Stimulated activated CD8-positive, alpha-beta memory T cell treated with anti-CD3 and anti-CD28 coated beads, Interleukin-2, amount 100 ng/mL, for 48 hours (primary cell): ENCODE measurements at regions not wholly inside any gene's neighbourhood (a gene's known extent, or its start where the extent isn't known, plus 50 kb on each side); places are given as distances from the start of the nearest gene placed in this dataset.
"Not testable (repeated sequence)": the region's sequence is repeated elsewhere in the genome, so short reads cannot be mapped to it uniquely, and the experiment has no call there.

ENCODE experiments used
- DNase-seq, 2 donors: peaks; one replicate each; pipeline ENCODE4 v3.0.0-alpha.2; 2020; ENCODE audit warnings: low read depth in 2 of 2

DNA sequence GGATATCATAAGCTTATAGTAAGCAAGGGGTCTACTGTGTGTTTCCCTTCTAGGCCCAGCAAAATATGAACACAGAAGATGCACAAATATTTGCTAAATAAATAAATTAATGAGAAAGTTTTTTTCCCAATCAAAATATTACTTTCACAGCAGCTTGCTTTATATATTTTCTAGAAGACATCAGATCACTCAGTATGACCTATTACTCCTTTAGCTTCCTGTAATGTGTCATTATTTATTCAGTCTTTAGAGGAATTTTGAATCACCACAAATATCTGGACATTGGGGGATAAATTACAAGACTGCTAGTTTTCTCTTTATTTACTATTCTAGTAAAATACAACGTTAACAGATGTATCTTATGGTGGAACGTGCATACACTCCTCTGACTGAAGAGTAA is 765.8 kb upstream of the POM121L12 start:
- no peak for DNase-seq

GRCh38 chr7:52261057-52261456 is 774.4 kb upstream of the POM121L12 start:
- no peak for DNase-seq

DNA sequence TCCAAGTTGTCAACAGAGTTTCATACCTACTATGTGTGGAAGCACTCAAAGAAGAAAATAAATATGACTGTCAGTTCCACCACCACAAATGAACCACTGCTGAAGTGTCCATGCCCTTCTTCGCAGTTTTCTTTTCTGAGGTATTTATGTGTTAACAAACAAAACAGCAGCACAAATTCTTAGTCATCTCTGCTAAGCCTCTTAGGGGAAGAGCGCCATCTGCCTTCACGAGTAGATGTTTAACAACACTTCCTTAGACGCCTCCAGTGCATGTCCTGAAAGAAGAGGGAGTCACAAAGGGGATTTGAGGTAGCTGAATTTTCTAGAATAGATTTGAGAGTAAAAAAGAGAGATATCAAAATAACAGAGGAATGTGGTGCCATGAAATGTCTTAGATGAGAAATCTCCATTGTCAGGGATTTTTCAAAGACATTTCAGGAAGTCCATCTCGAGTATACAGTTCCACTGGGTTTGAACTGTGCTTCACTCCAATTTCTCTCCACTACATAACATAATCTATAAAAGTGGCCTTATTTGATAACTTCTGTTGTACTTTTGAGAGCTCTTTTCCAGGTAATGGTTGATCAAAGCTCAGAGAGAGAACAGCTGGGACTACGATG is 775.3 kb upstream of the POM121L12 start:
- DNase-seq = no peak

DNA sequence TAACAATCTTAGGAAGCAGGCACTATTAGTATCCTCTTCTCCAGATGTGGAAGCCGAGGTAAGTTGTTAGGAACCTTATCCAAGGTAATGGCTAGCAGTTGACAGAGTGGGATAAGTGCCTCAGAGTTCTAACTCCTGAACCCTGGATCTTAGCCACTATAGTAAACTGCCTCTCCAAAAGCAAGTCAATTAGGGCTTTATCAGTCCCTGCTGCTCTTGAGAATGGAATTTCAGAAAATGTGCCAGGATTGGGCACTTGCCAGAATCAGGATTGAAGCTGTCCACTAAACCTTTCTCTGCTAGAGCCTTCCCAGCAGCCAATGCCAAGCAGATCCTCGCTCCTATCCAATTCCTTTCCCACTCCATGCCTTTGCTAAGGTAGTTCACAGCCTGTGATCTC is 777.5 kb upstream of the POM121L12 start:
- no peak for DNase-seq

DNA sequence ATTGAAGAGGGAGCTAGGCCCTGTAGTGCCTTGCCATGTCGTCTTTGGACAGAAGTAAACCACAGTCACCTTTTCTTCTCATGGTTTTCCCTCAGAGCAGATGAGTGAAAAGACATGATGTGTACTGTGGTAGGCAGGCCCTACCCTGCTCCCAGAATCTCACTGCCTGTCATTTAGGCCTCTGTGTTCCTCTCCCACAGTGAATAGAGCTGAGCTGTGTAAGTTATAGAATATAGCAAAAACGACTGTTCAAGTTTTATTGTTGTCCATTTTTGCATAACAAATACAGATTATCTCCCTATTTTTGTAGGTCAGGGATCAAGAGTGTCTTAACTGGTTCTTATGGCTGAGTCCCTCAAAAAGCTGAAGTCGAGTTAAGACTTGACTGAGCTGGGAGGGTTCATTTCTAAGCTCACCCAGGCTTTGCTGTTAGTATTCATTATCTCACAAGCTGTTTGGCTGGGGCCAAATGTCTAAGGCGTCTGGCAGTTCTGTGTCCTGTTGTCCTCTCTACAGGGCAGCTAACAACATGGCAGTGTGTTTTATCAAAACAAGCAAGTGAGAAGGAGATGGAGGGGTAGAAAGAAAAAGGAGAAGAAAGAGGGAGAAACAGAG is 780.9 kb upstream of the POM121L12 start:
- no peak for DNase-seq

DNA sequence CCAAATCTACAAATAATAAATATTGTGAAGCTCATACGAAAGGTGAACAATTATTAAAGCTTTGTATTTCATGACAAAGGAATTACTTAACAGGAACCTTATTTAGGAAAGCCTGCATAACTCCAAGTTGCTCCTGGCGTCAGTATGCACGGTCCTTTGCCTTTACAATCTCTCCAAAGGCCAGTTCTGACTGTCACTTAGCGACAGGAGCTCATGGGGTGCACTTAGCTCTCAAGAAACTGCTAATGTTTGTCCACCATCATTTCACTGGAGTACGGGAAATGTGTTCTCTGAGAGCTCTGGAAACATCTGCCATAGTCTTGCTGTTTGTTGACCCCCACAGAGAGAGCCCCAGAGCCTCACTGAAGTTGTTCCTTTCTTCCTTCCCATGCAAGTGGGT is 781.5 kb upstream of the POM121L12 start:
- no peak for DNase-seq

- no peak for DNase-seq
Measured at GRCh38 chr7:52249741-52250140, 785.7 kb upstream of the POM121L12 start.

DNA sequence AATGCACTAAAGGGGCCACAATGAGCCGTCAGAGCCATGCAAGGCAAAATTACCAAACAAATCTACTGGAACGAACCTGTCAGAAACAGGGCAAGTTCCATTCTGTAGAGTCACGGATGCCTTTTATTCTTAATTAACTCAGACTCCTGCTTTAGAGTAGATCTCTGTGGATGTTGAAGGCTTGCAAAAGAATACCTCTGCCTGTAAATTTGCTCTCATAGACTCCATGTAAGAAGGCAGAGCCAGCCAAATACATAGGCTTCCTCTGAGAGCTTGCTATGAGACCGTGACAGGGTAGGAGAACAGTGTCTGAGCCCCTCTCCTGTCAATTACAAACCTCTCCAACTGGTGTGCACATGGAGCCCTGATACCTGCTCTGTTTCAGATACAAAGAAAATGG is 787.9 kb upstream of the POM121L12 start:
- DNase-seq = no peak

DNA sequence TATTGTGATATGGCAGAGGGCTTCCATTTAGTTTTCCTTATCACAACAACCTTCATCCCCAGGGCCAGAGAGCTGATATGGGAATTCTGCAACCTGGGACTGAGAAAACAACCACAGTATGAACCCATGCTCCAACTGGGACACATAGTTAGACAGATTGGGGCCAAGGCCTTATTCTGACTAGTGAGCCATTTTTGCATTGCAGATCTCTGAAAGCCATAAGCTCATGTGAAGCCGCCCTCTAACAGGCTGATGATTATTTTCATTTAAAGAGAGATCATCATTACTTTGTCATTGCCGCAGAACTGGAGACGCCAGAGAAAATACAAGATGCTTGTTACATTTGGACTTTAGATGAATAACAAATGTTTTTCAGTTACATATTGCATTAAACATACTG is 791.7 kb upstream of the POM121L12 start:
- DNase-seq = no peak

- DNase-seq = no peak
Measured at GRCh38 chr7:52233248-52233647, 802.2 kb upstream of the POM121L12 start.

DNA sequence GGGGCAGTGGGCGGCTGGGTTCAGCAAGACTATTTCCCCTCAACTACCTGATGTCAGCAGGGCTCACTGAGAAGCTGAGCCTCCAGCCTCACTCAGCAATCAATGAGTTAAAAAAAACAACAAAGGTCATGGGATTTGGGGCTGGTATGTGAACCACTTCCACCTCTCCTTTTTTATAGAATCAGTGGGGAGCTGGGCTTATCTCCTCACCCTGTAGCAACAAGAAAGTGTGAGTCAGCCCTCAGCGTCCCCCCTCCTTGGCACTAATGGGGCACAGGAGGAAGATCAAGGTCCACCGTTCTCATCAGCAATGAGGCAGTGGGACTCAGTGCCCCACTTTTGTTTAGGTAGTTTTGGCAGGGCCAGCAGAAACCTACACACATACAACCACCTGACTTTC is 823.5 kb upstream of the POM121L12 start:
- DNase-seq = no peak

GRCh38 chr7:52209614-52210013 is 825.8 kb upstream of the POM121L12 start:
- no peak for DNase-seq

- no peak for DNase-seq
Measured at GRCh38 chr7:52197221-52197620, 838.2 kb upstream of the POM121L12 start.

- DNase-seq = no peak
Measured at GRCh38 chr7:52195664-52196063, 839.8 kb upstream of the POM121L12 start.

- no peak for DNase-seq
Measured at GRCh38 chr7:52189153-52189778, 846.2 kb upstream of the POM121L12 start.

DNA sequence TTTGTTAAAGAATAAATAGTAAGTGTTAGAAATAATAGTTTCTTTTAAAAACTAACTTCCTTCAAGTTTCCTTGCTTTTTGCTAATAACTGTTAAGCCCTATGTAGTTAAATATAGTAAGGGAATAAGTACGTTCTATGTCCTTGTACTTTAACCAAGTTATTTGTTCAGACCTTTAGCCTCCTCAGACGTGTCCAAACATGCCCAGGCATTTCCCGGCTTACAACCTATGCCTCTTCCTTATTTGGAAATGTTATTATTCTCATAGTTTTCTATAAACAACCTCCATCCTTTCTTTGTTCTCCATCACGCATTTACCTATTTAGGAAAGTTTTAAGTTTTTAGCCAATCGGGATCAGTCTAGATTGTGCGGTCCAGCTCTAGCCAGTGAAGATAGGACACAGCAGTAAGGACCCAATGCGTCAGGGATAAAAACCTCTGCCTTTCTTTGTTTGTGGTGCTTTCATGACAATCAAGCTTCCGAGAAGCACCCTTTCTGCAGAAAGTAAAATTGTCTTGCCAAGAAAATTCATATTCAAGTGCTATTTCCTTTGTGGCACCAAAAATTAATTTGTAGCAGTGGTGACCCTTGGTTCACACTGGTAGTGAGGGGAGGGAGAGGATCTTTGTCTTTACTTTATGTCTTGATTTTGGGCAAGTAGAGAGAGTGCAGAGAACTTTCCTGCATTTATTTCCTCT is 851.3 kb upstream of the POM121L12 start:
- DNase-seq = no peak

DNA sequence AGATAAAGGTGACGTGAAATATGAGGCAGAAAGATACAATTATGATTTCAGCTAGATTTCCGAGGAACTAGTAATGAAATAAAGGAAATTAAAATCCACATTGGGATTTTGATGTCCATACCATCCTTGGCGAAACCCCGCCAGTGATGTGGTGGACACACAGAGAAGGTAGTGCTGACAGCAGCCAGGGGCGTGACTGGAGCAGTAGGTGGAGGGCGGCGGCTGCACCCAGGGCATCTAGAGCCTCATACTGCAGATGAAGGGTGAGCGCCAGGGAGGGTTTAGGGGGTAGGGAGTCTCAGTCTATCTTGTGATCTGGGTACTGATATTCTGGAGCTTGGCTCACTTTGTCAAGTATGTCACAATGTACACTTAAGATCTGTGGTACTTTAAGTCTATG is 855.5 kb upstream of the POM121L12 start:
- DNase-seq = no peak

DNA sequence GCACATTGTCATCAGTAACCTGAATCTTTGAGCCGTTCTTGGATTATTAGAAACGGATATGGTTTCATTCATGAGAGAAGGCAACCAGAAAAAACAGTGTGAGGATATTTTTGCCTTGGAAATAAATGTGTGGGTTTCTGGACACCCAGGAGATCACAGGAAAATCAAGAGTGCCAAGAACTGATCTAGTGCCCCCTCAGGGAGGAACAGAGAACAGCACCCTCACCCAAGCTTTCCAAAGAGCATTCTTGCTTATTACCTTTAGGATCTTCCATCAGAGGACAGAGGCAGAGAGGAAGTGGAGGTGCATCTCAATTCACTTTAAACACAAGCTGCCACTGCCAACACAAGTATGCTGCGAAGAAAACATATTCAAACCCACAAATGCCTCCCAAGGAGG is 851.5 kb upstream of the COBL start:
- no peak for DNase-seq

GRCh38 chr7:52163311-52163710 is 846.7 kb upstream of the COBL start:
- DNase-seq = no peak

DNA sequence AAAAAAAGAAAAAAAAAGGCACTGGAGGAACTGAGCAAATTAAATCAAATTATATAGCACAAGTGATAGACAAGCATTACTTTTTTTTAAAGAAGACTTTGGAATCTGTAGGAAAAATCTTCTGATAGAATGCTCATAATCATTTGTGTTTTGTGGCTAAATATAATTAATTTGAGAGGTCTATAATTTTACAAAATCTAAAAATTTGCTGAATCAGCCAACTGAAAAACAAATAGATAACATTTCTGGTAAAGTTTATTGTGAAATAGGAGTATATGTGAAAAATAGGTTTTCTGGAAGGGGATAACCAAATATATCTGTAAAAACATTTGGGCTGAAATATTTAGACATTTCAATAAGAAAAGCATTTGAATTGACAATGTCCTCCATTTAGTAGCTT is 844.9 kb upstream of the COBL start:
- DNase-seq = no peak

DNA sequence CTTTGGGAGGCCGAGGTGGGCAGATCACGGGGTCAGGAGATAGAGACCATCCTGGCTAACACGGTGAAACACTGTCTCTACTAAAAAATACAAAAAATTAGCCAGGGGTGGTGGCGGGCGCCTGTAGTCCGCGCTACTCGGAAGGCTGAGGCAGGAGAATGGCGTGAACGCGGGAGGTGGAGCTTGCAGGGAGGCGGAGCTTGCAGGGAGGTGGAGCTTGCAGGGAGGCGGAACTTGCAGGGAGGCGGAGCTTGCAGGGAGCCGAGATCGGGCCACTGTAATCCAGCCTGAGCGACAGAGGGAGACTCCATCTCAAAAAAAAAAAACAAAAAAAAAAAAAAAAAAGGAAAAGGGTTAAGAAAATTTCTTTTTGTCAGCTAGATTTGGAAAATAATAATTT is 842.8 kb upstream of the COBL start:
- not testable (repeated sequence) for DNase-seq

DNA sequence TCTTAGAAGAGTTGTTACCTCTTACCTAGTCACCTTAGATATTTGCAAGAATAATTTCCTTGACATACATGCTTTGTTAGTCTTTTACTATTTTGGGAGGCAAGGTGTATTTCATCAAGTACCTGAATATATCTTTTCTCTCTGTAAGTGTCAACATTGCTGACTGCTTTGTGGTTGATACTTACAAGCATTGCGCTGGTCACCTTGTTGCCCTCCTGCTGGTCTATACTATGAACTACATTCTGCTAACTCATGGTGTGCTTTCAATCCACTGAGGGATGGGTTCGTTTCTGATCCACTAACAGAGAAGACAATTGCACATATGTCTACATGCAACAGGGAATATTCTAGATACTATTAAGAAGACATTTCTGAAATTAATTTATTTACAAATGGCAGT is 837.8 kb upstream of the COBL start:
- no peak for DNase-seq

GRCh38 chr7:52151559-52151958 is 835.0 kb upstream of the COBL start:
- no peak for DNase-seq
